HEK293 (cell line): ENCODE measurements at regions not wholly inside any gene's neighbourhood (a gene's known extent, or its start where the extent isn't known, plus 50 kb on each side); places are given as distances from the start of the nearest gene placed in this dataset.

Experiments used
- GFI1B ChIP-seq: fragments of 450-650 bp; formaldehyde crosslinking; IDR thresholded peaks from 2 replicates; pipeline ENCODE4 v1.5.1; 2016; ENCODE audit warnings: missing biosample characterization, missing genetic modification characterization
- ZNF473 ChIP-seq: fragments of 450-650 bp; formaldehyde crosslinking; IDR thresholded peaks from 2 replicates; pipeline ENCODE4 v1.5.1; 2017; ENCODE audit warnings: missing biosample characterization, missing genetic modification characterization
- ZNF48 ChIP-seq: fragments of 450-650 bp; formaldehyde crosslinking; IDR thresholded peaks from 2 replicates; pipeline ENCODE4 v1.5.1; 2016; ENCODE audit warnings: missing biosample characterization, missing genetic modification characterization
- TF ChIP-seq, protein P1 (sequence below): fragments of 450-650 bp; formaldehyde crosslinking; IDR thresholded peaks from 2 replicates; pipeline ENCODE4 v1.5.1; 2016; ENCODE audit warnings: missing biosample characterization, missing genetic modification characterization

DNA sequence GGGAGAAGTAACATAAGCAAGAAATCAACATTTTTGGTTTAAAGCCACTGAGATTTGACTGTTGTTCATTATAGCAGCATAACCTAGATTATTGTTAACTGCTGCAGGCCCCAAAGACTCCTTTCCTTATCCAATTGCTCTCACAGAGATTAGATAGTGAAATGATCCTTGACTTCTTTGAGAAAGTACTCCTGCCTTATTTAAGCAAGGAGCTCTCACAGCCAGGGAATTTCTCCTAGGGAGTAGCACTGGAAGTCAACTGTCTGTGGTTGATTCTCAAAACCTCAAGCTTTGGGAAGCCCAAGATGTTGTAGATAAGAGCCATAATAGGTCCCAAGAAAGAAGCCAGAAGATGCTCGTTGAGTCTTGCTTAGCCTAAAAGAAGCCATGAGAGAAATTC, 151.8 kb upstream of the TSC22D2 start:
- TF ChIP-seq, protein P1, sequence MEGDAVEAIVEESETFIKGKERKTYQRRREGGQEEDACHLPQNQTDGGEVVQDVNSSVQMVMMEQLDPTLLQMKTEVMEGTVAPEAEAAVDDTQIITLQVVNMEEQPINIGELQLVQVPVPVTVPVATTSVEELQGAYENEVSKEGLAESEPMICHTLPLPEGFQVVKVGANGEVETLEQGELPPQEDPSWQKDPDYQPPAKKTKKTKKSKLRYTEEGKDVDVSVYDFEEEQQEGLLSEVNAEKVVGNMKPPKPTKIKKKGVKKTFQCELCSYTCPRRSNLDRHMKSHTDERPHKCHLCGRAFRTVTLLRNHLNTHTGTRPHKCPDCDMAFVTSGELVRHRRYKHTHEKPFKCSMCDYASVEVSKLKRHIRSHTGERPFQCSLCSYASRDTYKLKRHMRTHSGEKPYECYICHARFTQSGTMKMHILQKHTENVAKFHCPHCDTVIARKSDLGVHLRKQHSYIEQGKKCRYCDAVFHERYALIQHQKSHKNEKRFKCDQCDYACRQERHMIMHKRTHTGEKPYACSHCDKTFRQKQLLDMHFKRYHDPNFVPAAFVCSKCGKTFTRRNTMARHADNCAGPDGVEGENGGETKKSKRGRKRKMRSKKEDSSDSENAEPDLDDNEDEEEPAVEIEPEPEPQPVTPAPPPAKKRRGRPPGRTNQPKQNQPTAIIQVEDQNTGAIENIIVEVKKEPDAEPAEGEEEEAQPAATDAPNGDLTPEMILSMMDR (tag by site-specific recombination), result no peak
- TF ChIP-seq ZNF473 (no peak), GFI1B (tag by site-specific recombination) (no peak), ZNF48 (tag by site-specific recombination) (no peak)
